K562 (cell line): ENCODE measurements at regions not wholly inside any gene's neighbourhood (a gene's known extent, or its start where the extent isn't known, plus 50 kb on each side); places are given as distances from the start of the nearest gene placed in this dataset.

Experiments
- ARID1B ChIP-seq: fragments of 450-650 bp; IDR thresholded peaks from 2 replicates; pipeline ENCODE4 v1.6.1; 2016; ENCODE audit warnings: antibody characterized with exemption, mild to moderate bottlenecking, inconsistent platforms
- CEBPG ChIP-seq, 3 experiments: fragments of 200-800 bp in 1 of 3; sonication (Bioruptor generic) in 1 of 3; sonication (generic) in 1 of 3; formaldehyde crosslinking in 1 of 3; IDR thresholded peaks in 2 of 3; conservative IDR thresholded peaks in 1 of 3; 2 replicates each; pipeline versions ENCODE4 v1.6.1 to v1.8.0; 2016 to 2022; ENCODE audit warnings: missing compliant biosample characterization in 2 of 3, missing genetic modification characterization in 2 of 3, mild to moderate bottlenecking in 1 of 3, missing genetic modification reagents in 1 of 3
- CTBP1 ChIP-seq: fragments of 450-650 bp; IDR thresholded peaks from 2 replicates; pipeline ENCODE4 v1.6.1; 2016; ENCODE audit warnings: borderline replicate concordance
- EP300 ChIP-seq: IDR thresholded peaks from 2 replicates; pipeline ENCODE4 v1.6.1; 2012; ENCODE audit warnings: low read length, improper control_type of control experiment
- FOXJ3 ChIP-seq: sonication (generic); formaldehyde crosslinking; IDR thresholded peaks from 2 replicates; pipeline ENCODE4 v1.4.0; 2020; ENCODE audit warnings: mild to moderate bottlenecking, missing genetic modification reagents
- FUS ChIP-seq: fragments of 200-400 bp; formaldehyde crosslinking; optimal IDR thresholded peaks from 2 replicates; pipeline ENCODE3; 2017; ENCODE audit warnings: low read depth, low read length
- HDAC2 ChIP-seq: fragments of 450-650 bp; IDR thresholded peaks from 2 replicates; pipeline ENCODE4 v1.6.1; 2016; ENCODE audit warnings: mild to moderate bottlenecking
- NFIC ChIP-seq: fragments of 450-650 bp; IDR thresholded peaks from 2 replicates; pipeline ENCODE4 v1.6.1; 2017; ENCODE audit warnings: mild to moderate bottlenecking, inconsistent platforms
- POLR3G ChIP-seq: IDR thresholded peaks from 2 replicates; pipeline ENCODE4 v1.6.1; 2011; ENCODE audit not compliant: insufficient read length, insufficient replicate concordance; ENCODE audit errors: extremely low read depth
- SNIP1 ChIP-seq: fragments of 450-650 bp; IDR thresholded peaks from 2 replicates; pipeline ENCODE4 v1.7.1; 2017; ENCODE audit warnings: low read depth, mild to moderate bottlenecking
- SNRNP70 ChIP-seq: fragments of 200-400 bp; formaldehyde crosslinking; optimal IDR thresholded peaks from 2 replicates; pipeline ENCODE3; 2017; ENCODE audit warnings: low read depth, low read length
- SOX6 ChIP-seq: fragments of 450-650 bp; IDR thresholded peaks from 2 replicates; pipeline ENCODE4 v1.6.1; 2014; ENCODE audit warnings: mild to moderate bottlenecking
- TBL1XR1 ChIP-seq, 2 experiments: IDR thresholded peaks; 2 replicates each; pipeline ENCODE4 v1.6.1; 2012; ENCODE audit warnings: improper control_type of control experiment in 2 of 2, low read length in 2 of 2, mild to moderate bottlenecking in 1 of 2
- TEAD4 ChIP-seq, 2 experiments: sonication (generic) in 1 of 2; formaldehyde crosslinking in 1 of 2; IDR thresholded peaks; 2 replicates each; pipeline versions ENCODE4 v1.6.1 to v1.8.0; 2012 to 2022; ENCODE audit warnings: borderline replicate concordance in 1 of 2, inconsistent platforms in 1 of 2, low read length in 1 of 2, mild to moderate bottlenecking in 1 of 2, missing genetic modification reagents in 1 of 2
- TRIM24 ChIP-seq, 2 experiments: fragments of 450-650 bp; IDR thresholded peaks; 2 replicates each; pipeline ENCODE4 v1.6.1; 2016
- ZNF239 ChIP-seq: fragments of 250-450 bp; sonication (Bioruptor Pico); IDR thresholded peaks from 2 replicates; pipeline ENCODE4 v1.4.0; 2020; ENCODE audit warnings: mild to moderate bottlenecking
- TF ChIP-seq, protein P1 (sequence below): fragments of 450-650 bp; IDR thresholded peaks from 2 replicates; pipeline ENCODE4 v1.6.1; 2018; ENCODE audit not compliant: partially characterized antibody
- TF ChIP-seq, protein P2 (sequence below): fragments of 450-650 bp; formaldehyde crosslinking; IDR thresholded peaks from 2 replicates; pipeline ENCODE4 v1.4.0; 2022; ENCODE audit warnings: mild to moderate bottlenecking, moderate library complexity
- TF ChIP-seq, protein P3 (sequence below): fragments of 450-650 bp; IDR thresholded peaks from 2 replicates; pipeline ENCODE4 v1.6.1; 2017; ENCODE audit warnings: antibody characterized with exemption, mild to moderate bottlenecking
- TF ChIP-seq, protein P4 (sequence below): sonication (generic); IDR thresholded peaks from 2 replicates; pipeline ENCODE4 v1.6.1; 2016

DNA sequence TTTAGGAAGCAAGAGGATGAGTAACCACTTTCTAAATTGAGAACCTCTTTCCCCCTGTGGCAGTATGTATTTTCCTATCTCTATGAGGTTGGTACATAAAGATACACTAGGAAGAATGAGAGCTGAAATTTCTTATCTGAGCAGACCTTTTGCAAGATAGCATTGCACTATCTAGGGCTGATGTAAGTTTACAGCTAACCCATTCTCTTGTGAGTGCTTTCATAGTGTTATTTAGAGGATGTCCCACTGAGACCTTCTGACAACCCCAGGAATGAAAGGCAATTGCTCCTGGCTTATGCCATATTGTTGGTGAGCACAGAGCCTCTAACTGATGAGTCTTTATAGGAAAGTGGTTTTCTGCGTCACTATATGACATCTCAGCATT is 1209.3 kb upstream of the CDH6 start (continued):
- TF ChIP-seq, protein P1, sequence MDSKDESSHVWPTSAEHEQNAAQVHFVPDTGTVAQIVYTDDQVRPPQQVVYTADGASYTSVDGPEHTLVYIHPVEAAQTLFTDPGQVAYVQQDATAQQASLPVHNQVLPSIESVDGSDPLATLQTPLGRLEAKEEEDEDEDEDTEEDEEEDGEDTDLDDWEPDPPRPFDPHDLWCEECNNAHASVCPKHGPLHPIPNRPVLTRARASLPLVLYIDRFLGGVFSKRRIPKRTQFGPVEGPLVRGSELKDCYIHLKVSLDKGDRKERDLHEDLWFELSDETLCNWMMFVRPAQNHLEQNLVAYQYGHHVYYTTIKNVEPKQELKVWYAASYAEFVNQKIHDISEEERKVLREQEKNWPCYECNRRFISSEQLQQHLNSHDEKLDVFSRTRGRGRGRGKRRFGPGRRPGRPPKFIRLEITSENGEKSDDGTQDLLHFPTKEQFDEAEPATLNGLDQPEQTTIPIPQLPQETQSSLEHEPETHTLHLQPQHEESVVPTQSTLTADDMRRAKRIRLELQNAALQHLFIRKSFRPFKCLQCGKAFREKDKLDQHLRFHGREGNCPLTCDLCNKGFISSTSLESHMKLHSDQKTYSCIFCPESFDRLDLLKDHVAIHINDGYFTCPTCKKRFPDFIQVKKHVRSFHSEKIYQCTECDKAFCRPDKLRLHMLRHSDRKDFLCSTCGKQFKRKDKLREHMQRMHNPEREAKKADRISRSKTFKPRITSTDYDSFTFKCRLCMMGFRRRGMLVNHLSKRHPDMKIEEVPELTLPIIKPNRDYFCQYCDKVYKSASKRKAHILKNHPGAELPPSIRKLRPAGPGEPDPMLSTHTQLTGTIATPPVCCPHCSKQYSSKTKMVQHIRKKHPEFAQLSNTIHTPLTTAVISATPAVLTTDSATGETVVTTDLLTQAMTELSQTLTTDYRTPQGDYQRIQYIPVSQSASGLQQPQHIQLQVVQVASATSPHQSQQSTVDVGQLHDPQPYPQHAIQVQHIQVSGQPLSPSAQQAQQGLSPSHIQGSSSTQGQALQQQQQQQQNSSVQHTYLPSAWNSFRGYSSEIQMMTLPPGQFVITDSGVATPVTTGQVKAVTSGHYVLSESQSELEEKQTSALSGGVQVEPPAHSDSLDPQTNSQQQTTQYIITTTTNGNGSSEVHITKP, result no peak
- TF ChIP-seq NFIC (0 out of 2 replicates have a peak, but pooled peaks have one; percentile 17), FUS (no peak), FOXJ3 (no peak), SNRNP70 (no peak), TRIM24 (IDR thresholded peaks at IDR 0.05) (peak in 1 of 2 experiments; percentile 55; a peak in 1 of 4 replicates), SNIP1 (no peak), ARID1B (peak; percentile 90), SOX6 (peak; percentile 85), ZNF239 (no peak), TEAD4 (IDR thresholded peaks at IDR 0.05; ENCODE audit: low read length) (peak; percentile 77), TEAD4 (CRISPR knock-in tag; IDR thresholded peaks at IDR 0.05; ENCODE audit: borderline replicate concordance) (no peak), TBL1XR1 (IDR thresholded peaks at IDR 0.05; ENCODE audit: low read length in 2 of 2) (peak in 1 of 2 experiments; percentile 47; a peak in 2 of 4 replicates), HDAC2 (0 out of 2 replicates have a peak, but pooled peaks have one; percentile 36), CTBP1 (peak; percentile 59), POLR3G (no peak), EP300 (peak; percentile 87), CEBPG (CRISPR knock-in tag; IDR thresholded peaks at IDR 0.05) (no peak), CEBPG (tag; conservative IDR thresholded peaks at IDR 0.05 in 1 of 2, IDR thresholded peaks at IDR 0.05 in 1 of 2) (peak in 1 of 2 experiments; percentile 48; a peak in 1 of 4 replicates)
- TF ChIP-seq, protein P2, sequence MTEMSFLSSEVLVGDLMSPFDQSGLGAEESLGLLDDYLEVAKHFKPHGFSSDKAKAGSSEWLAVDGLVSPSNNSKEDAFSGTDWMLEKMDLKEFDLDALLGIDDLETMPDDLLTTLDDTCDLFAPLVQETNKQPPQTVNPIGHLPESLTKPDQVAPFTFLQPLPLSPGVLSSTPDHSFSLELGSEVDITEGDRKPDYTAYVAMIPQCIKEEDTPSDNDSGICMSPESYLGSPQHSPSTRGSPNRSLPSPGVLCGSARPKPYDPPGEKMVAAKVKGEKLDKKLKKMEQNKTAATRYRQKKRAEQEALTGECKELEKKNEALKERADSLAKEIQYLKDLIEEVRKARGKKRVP (CRISPR knock-in tag), result peak; percentile 57; the same call in 1 of the 2 replicates
- TF ChIP-seq, protein P3, sequence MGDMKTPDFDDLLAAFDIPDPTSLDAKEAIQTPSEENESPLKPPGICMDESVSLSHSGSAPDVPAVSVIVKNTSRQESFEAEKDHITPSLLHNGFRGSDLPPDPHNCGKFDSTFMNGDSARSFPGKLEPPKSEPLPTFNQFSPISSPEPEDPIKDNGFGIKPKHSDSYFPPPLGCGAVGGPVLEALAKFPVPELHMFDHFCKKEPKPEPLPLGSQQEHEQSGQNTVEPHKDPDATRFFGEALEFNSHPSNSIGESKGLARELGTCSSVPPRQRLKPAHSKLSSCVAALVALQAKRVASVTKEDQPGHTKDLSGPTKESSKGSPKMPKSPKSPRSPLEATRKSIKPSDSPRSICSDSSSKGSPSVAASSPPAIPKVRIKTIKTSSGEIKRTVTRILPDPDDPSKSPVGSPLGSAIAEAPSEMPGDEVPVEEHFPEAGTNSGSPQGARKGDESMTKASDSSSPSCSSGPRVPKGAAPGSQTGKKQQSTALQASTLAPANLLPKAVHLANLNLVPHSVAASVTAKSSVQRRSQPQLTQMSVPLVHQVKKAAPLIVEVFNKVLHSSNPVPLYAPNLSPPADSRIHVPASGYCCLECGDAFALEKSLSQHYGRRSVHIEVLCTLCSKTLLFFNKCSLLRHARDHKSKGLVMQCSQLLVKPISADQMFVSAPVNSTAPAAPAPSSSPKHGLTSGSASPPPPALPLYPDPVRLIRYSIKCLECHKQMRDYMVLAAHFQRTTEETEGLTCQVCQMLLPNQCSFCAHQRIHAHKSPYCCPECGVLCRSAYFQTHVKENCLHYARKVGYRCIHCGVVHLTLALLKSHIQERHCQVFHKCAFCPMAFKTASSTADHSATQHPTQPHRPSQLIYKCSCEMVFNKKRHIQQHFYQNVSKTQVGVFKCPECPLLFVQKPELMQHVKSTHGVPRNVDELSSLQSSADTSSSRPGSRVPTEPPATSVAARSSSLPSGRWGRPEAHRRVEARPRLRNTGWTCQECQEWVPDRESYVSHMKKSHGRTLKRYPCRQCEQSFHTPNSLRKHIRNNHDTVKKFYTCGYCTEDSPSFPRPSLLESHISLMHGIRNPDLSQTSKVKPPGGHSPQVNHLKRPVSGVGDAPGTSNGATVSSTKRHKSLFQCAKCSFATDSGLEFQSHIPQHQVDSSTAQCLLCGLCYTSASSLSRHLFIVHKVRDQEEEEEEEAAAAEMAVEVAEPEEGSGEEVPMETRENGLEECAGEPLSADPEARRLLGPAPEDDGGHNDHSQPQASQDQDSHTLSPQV, result 0 out of 2 replicates have a peak, but pooled peaks have one; percentile 28
- TF ChIP-seq, protein P4, sequence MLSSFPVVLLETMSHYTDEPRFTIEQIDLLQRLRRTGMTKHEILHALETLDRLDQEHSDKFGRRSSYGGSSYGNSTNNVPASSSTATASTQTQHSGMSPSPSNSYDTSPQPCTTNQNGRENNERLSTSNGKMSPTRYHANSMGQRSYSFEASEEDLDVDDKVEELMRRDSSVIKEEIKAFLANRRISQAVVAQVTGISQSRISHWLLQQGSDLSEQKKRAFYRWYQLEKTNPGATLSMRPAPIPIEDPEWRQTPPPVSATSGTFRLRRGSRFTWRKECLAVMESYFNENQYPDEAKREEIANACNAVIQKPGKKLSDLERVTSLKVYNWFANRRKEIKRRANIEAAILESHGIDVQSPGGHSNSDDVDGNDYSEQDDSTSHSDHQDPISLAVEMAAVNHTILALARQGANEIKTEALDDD, result 0 out of 2 replicates have a peak, but pooled peaks have one; percentile 14
